Fibroblast of upper back skin (primary cell): ENCODE measurements at regions not wholly inside any gene's neighbourhood (a gene's known extent, or its start where the extent isn't known, plus 50 kb on each side); places are given as distances from the start of the nearest gene placed in this dataset.
A peak's percentile ranks its signal among the peaks of the same experiment; 100 is the strongest.

Experiments used
- DNase-seq: peaks from one replicate; pipeline ENCODE4 v3.0.0-alpha.2; 2013

GRCh38 chr2:118661179-118661578 is 186.3 kb downstream of the EN1 start:
- peak; percentile 70 for DNase-seq

GRCh38 chr2:118658596-118659198 is 188.8 kb downstream of the EN1 start:
- DNase-seq, result peak; percentile 66

- peak; percentile 56 for DNase-seq
Measured at GRCh38 chr2:118657466-118657865, 190.0 kb downstream of the EN1 start.

- DNase-seq, result peak; percentile 93
Measured at GRCh38 chr2:118654945-118655344, 192.5 kb downstream of the EN1 start.

- DNase-seq, result no peak
Measured at GRCh38 chr2:118650327-118650726, 197.1 kb downstream of the EN1 start.

- no peak for DNase-seq
Measured at GRCh38 chr2:118645876-118646275, 201.6 kb downstream of the EN1 start.

- no peak for DNase-seq
Measured at GRCh38 chr2:118644190-118644589, 203.3 kb downstream of the EN1 start.

GRCh38 chr2:118643294-118643693 is 204.2 kb downstream of the EN1 start:
- DNase-seq, result peak; percentile 47

- DNase-seq, result peak; percentile 19
Measured at GRCh38 chr2:118642501-118642900, 204.9 kb downstream of the EN1 start.

GRCh38 chr2:118641711-118642110 is 205.7 kb downstream of the EN1 start:
- DNase-seq, result peak; percentile 18

- DNase-seq, result no peak
Measured at GRCh38 chr2:118639371-118639770, 208.1 kb downstream of the EN1 start.

GRCh38 chr2:118638453-118638852 is 209.0 kb downstream of the EN1 start:
- DNase-seq, result no peak

- no peak for DNase-seq
Measured at GRCh38 chr2:118635891-118636290, 211.6 kb downstream of the EN1 start.

- no peak for DNase-seq
Measured at GRCh38 chr2:118634876-118635275, 212.6 kb downstream of the EN1 start.

- DNase-seq, result no peak
Measured at GRCh38 chr2:118633371-118634018, 214.0 kb downstream of the EN1 start.

GRCh38 chr2:118632921-118633320 is 214.5 kb downstream of the EN1 start:
- DNase-seq, result no peak

GRCh38 chr2:118627156-118627555 is 220.3 kb downstream of the EN1 start:
- DNase-seq, result no peak

- no peak for DNase-seq
Measured at GRCh38 chr2:118622913-118623312, 224.5 kb downstream of the EN1 start.

GRCh38 chr2:118622108-118622507 is 225.3 kb downstream of the EN1 start:
- no peak for DNase-seq

- DNase-seq, result no peak
Measured at GRCh38 chr2:118618279-118618678, 229.2 kb downstream of the EN1 start.

- DNase-seq, result no peak
Measured at GRCh38 chr2:118616432-118616831, 231.0 kb downstream of the EN1 start.

GRCh38 chr2:118614841-118615271 is 232.6 kb downstream of the EN1 start:
- peak; percentile 86 for DNase-seq

GRCh38 chr2:118613737-118614136 is 233.7 kb downstream of the EN1 start:
- DNase-seq, result no peak

- no peak for DNase-seq
Measured at GRCh38 chr2:118611691-118612090, 235.8 kb downstream of the EN1 start.

GRCh38 chr2:118609138-118609537 is 238.3 kb downstream of the EN1 start:
- no peak for DNase-seq
